K562 (cell line): ENCODE measurements at regions not wholly inside any gene's neighbourhood (a gene's known extent, or its start where the extent isn't known, plus 50 kb on each side); places are given as distances from the start of the nearest gene placed in this dataset.

Source experiments
- ATAC-seq: fragments of 200-7000 bp; cut with Tn5 transposase; 3 replicates; pipeline ENCODE4 v1.9.1; 2020; ENCODE audit warnings: moderate library complexity
- BruUV-seq: library from RNA; stranded (reverse); fragments of 400-500 nt; replicated peaks from 2 replicates; lab custom pipeline; 2021; lab: Mats Ljungman, UMichigan
- CTCF ChIA-PET: fragments of 300-600 bp; formaldehyde crosslinking; extraction: SDS; loops from one replicate; lab custom pipeline; 2021; ENCODE audit warnings: low intra/inter-chr PET ratio; lab: Yijun Ruan, JAX
- POLR2A ChIA-PET: fragments of 300-600, 350-650 bp; sonication (Branson Sonifier 250); formaldehyde crosslinking; extraction: SDS; loops from one replicate; lab custom pipeline; 2021; ENCODE audit warnings: antibody characterized with exemption, inconsistent platforms; lab: Yijun Ruan, JAX
- DNase-seq, 4 experiments: peaks; one replicate each; pipeline versions ENCODE4 v3.0.0 to v3.0.0-alpha.2; 2011 to 2018; ENCODE audit warnings: low spot score in 3 of 4, mixed read lengths in 3 of 4; ENCODE audit errors: extremely low read depth in 1 of 4
- FAIRE-seq: peaks from 2 replicates; lab custom pipeline; 2011; peaks lifted over from hg19 to GRCh38; lab: Jason Lieb, UNC
- H2AFZ ChIP-seq: 2 replicates; pipeline ENCODE4 v1.6.0; 2011; ENCODE audit warnings: low read depth, low read length, control low read depth, inconsistent platforms
- H3K27ac ChIP-seq: fragments of 200-600 bp; 3 replicates; pipeline ENCODE4 v1.8.0; 2011; ENCODE audit warnings: low read depth, mild to moderate bottlenecking, control low read depth, inconsistent platforms, low read length, moderate library complexity, mixed read lengths; ENCODE audit errors: extremely low read depth
- H3K27me3 ChIP-seq, 2 experiments: fragments of 300-600 bp in 1 of 2; 2 replicates in 1 of 2; 3 replicates in 1 of 2; pipeline versions ENCODE4 v1.6.0 to v1.8.0; 2011; ENCODE audit warnings: inconsistent platforms in 2 of 2, low read length in 2 of 2, mild to moderate bottlenecking in 1 of 2, mixed read lengths in 1 of 2, moderate library complexity in 1 of 2; ENCODE audit not compliant: control insufficient read depth in 2 of 2, insufficient read depth in 2 of 2
- H3K36me3 ChIP-seq: fragments of 300-600 bp; 3 replicates; pipeline ENCODE4 v1.8.0; 2011; ENCODE audit warnings: mild to moderate bottlenecking, low read length, inconsistent platforms; ENCODE audit not compliant: control insufficient read depth, insufficient read depth
- H3K4me1 ChIP-seq, 2 experiments: fragments of 200-600 bp in 1 of 2; replicated peaks in 1 of 2; 2 replicates in 1 of 2; 3 replicates in 1 of 2; pipeline versions ENCODE4 v1.5.1 to v1.8.0; 2011; ENCODE audit warnings: inconsistent platforms in 2 of 2, low read length in 2 of 2, mild to moderate bottlenecking in 1 of 2, mixed read lengths in 1 of 2, moderate library complexity in 1 of 2; ENCODE audit not compliant: control insufficient read depth in 2 of 2, insufficient read depth in 2 of 2
- H3K4me2 ChIP-seq: 2 replicates; pipeline ENCODE4 v1.6.1; 2011; ENCODE audit warnings: low read length, control low read depth, inconsistent platforms, mixed read lengths; ENCODE audit not compliant: insufficient read depth
- H3K4me3 ChIP-seq: fragments of 200-600 bp; sonication (generic), shearing (Covaris generic); 2 replicates; pipeline ENCODE4 v1.5.1; 2016; ENCODE audit warnings: control low read depth, inconsistent platforms
- H3K79me2 ChIP-seq: fragments of 200-600 bp; 3 replicates; pipeline ENCODE4 v1.8.0; 2011; ENCODE audit warnings: low read length, inconsistent platforms; ENCODE audit not compliant: control insufficient read depth, insufficient read depth
- H3K9ac ChIP-seq, 2 experiments: 2 replicates each; pipeline versions ENCODE4 v1.6.0 to v1.6.1; 2011; ENCODE audit warnings: low read depth in 2 of 2, low read length in 2 of 2, control low read depth in 1 of 2, inconsistent platforms in 1 of 2, mild to moderate bottlenecking in 1 of 2, mixed read lengths in 1 of 2; ENCODE audit not compliant: insufficient read depth in 1 of 2
- H3K9me1 ChIP-seq: one replicate; pipeline ENCODE4 v1.6.0; 2011; ENCODE audit warnings: inconsistent platforms, mild to moderate bottlenecking, low read length, moderate library complexity; ENCODE audit not compliant: control insufficient read depth, insufficient read depth
- H3K9me3 ChIP-seq: replicated peaks from 2 replicates; pipeline ENCODE4 v1.5.1; 2011; ENCODE audit warnings: low read depth, low read length, inconsistent platforms; ENCODE audit not compliant: control insufficient read depth, insufficient read depth
- H4K20me1 ChIP-seq: replicated peaks from 2 replicates; pipeline ENCODE4 v1.6.1; 2011; ENCODE audit warnings: low read length, inconsistent platforms, mixed read lengths; ENCODE audit not compliant: control insufficient read depth, insufficient read depth
- DACH1 ChIP-seq: fragments of 450-650 bp; IDR thresholded peaks from 2 replicates; pipeline ENCODE4 v1.6.1; 2018; ENCODE audit not compliant: partially characterized antibody
- EP400 ChIP-seq: fragments of 450-650 bp; IDR thresholded peaks from 2 replicates; pipeline ENCODE4 v1.6.1; 2017; ENCODE audit warnings: antibody characterized with exemption, mild to moderate bottlenecking, moderate library complexity
- MYNN ChIP-seq, 2 experiments: sonication (generic); formaldehyde crosslinking in 1 of 2; IDR thresholded peaks; 2 replicates each; pipeline versions ENCODE4 v1.5.0 to v1.6.1; 2016 to 2020; ENCODE audit warnings: antibody characterized with exemption in 1 of 2, missing genetic modification reagents in 1 of 2
- POLR2A ChIP-seq: fragments of 450-650 bp; conservative IDR thresholded peaks from 2 replicates; pipeline ENCODE4 v1.6.1; 2016
- POLR2G ChIP-seq: fragments of 200-400 bp; formaldehyde crosslinking; IDR thresholded peaks from 2 replicates; pipeline ENCODE4 v1.6.1; 2017; ENCODE audit warnings: low read depth, mild to moderate bottlenecking, antibody characterized with exemption, low read length, moderate library complexity
- PTRF ChIP-seq: fragments of 450-650 bp; IDR thresholded peaks from 2 replicates; pipeline ENCODE4 v1.6.1; 2016; ENCODE audit warnings: mild to moderate bottlenecking, missing genetic modification characterization, missing compliant biosample characterization
- TARDBP ChIP-seq: fragments of 450-650 bp; IDR thresholded peaks from 2 replicates; pipeline ENCODE4 v1.6.1; 2016
- ZBTB33 ChIP-seq: sonication (generic); formaldehyde crosslinking; IDR thresholded peaks from 2 replicates; pipeline ENCODE4 v1.8.1; 2023; ENCODE audit warnings: mild to moderate bottlenecking, missing genetic modification reagents
- ZHX1 ChIP-seq: fragments of 150-350 bp; conservative IDR thresholded peaks from 2 replicates; pipeline ENCODE4 v1.6.1; 2014; ENCODE audit warnings: low read length
- WGBS: fragments of 100-300 bp; shearing (Covaris generic); methylation state at CpG from one replicate; pipeline ENCODE4 v1.1.6; 2016; ENCODE audit warnings: low coverage, mixed read lengths; ENCODE audit not compliant: insufficient coverage; ENCODE audit errors: missing lambda C conversion rate; 5-methylcytosine and 5-hydroxymethylcytosine counted together
- in situ Hi-C: fragments of 300-500 bp; cut with MboI; formaldehyde crosslinking; loops from 4 replicates; pipeline ENCODE4 v1.15.0; 2018; ENCODE audit warnings: inconsistent platforms, mixed read lengths
- intact Hi-C: fragments of 100-400 bp; cut with micrococcal nuclease; formaldehyde crosslinking; loops from 2 replicates; pipeline ENCODE4 v1.14.2; 2022

- TF ChIP-seq PTRF (tag) (no peak), POLR2G (no peak)
Measured at GRCh38 chr10:78550090-78550489, 516.4 kb downstream of the RPS24 start (continued).

DNA sequence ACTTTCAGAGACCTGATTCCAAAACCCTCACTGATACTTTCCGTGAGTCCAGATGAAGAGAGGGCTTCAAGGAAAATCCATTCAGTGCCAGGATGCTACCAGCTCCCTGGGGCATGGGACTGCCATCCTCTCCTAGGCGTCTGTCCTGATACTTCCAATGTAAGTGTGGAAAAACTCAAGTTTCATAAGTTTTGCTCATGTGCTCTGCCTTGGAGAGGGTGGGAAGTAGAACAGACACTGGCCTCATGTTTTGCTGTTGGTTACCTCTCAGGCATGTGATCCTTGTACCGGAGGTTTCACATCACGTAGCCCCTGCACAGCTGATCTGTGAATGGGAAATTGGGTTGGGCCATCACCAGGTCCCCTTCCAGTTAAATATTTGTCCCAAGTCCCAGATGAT, 517.1 kb downstream of the RPS24 start:
- Histone ChIP-seq H3K9me1 (no peaks in the 10 kb centered on the region), H3K36me3 (no peaks in the 10 kb centered on the region), H3K27ac (no peak overlapping the region), H3K9ac (no peak overlapping the region), H3K4me2 (no peak overlapping the region), H3K9me3 (no peaks in the 10 kb centered on the region), H4K20me1 (peaks cover 4% of the 10 kb centered on the region; the same call in 1 of the 2 replicates), H3K27me3 (peaks cover 2 to 17% of the 10 kb centered on the region in 2 experiments; a peak in 2 of 5 replicates), H3K4me1 (no peaks in the 10 kb centered on the region), H3K79me2 (no peaks in the 10 kb centered on the region), H2AFZ (no peak overlapping the region), H3K4me3 (no peak overlapping the region)
- 3% methylated on average over 4 of the region's 4 CpGs for WGBS
- ChIA-PET POLR2A (interaction anchor here (1.2 to 1.3 kb wide), 2 partner anchors 8 to 9 kb away, joined by 4 to 5 read pairs; no protein-coding TSS in a partner anchor), CTCF (no interaction called here)
- no peak for DNase-seq
- ATAC-seq = no peak
- no peak for FAIRE-seq
- in situ Hi-C loops = no loop called here
- intact Hi-C loops = no loop called here
- BruUV-seq = no TSS peak
- TF ChIP-seq EP400 (no peak), ZHX1 (no peak), ZBTB33 (CRISPR knock-in tag) (no peak), TARDBP (no peak), POLR2G (no peak), DACH1 (no peak), POLR2A (no peak), MYNN (IDR thresholded peaks at IDR 0.05) (no peak), MYNN (CRISPR knock-in tag; IDR thresholded peaks at IDR 0.05) (no peak)
